Tibial artery (tissue), 4 donors: ENCODE measurements at regions not wholly inside any gene's neighbourhood (a gene's known extent, or its start where the extent isn't known, plus 50 kb on each side); places are given as distances from the start of the nearest gene placed in this dataset.

ENCODE experiments used
- DNase-seq, 2 donors: peaks; one replicate each; pipeline ENCODE4 v3.0.0-alpha.2; 2019
- H3K27ac ChIP-seq, 2 donors: fragments of 200-600 bp; sonication (generic) in 1 of 2; 1 replicate in 1 of 2; 2 replicates in 1 of 2; pipeline ENCODE4 v1.5.1; 2018 to 2019; ENCODE audit warnings: mild to moderate bottlenecking in 1 of 2
- H3K27me3 ChIP-seq, 2 donors: fragments of 200-600 bp; sonication (generic) in 1 of 2; one replicate each; pipeline versions ENCODE4 v1.5.1 to v1.6.0; 2016 to 2019
- H3K36me3 ChIP-seq, 3 donors: fragments of 200-600 bp; sonication (generic) in 2 of 3; one replicate each; pipeline ENCODE4 v1.5.1; 2016 to 2019; ENCODE audit warnings: mild to moderate bottlenecking in 2 of 3
- H3K4me1 ChIP-seq, 4 donors: fragments of 200-600 bp; sonication (generic) in 2 of 4; 1 replicate in 3 of 4; 2 replicates in 1 of 4; pipeline ENCODE4 v1.5.1; 2016 to 2019
- H3K4me3 ChIP-seq, 2 donors: fragments of 200-600 bp; sonication (generic) in 1 of 2; 1 replicate in 1 of 2; 2 replicates in 1 of 2; pipeline ENCODE4 v1.5.1; 2018 to 2019; ENCODE audit warnings: mild to moderate bottlenecking in 2 of 2
- H3K9me3 ChIP-seq, 3 donors: fragments of 200-600 bp; sonication (generic) in 1 of 3; one replicate each; pipeline ENCODE4 v1.5.1; 2016 to 2019
- intact Hi-C: fragments of 100-400 bp; cut with DNase I; formaldehyde crosslinking; loops from one replicate; pipeline ENCODE4 v1.15.0; 2023; ENCODE audit warnings: low total_unique reads
- TF ChIP-seq, protein P1 (sequence below), 2 experiments: fragments of 200-600 bp in 1 of 2; fragments of 450-650 bp in 1 of 2; IDR thresholded peaks; one replicate each; pipeline ENCODE4 v1.5.1; 2017 to 2019; ENCODE audit warnings: antibody characterized with exemption in 2 of 2, mild to moderate bottlenecking in 1 of 2, moderate library complexity in 1 of 2

DNA sequence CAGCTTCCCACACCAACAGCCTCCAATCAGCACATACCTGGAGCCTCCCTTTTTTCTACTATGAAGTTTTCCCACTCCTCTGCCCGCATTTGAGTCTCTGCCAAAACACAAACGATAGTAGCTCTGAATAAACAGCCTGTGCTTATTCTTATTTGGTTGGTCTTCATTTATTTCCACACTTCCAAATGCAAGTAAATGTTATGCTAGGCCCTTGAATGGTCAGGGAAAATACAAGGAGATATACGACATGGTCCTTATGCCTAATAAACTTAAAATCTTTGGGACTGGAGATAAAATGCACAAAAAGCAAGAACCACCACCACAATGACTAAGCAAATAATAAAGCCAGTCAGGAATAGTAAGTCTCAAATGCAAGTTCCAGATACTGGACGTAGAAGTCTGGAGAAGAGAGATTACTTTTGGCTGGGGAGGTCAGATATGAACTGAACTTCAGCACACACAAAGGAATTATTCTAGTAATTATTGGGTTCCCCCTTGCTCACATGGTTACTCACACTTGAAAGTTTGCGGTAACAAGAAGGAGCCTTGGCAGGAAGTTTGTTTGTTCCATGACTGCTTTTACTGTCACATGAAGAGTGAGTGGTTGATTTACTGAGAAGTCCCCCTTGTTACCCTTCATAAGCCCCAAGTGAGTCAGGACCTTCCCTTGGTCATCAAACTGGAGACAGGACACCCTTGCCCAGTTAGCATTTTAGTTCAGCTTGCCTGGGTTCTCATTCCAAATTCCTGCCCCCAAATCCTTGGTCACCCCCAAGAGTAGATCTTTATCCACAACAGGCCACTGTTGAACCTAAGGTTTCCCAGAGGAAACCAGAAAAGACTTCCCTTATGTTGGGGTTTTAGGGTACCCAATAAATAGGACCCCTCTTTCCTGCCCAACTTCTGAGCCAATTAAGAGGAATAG is 511.2 kb upstream of the JARID2 start:
- no peaks in the 10 kb centered on the region for H3K4me1 ChIP-seq
- H3K36me3 ChIP-seq = no peaks in the 10 kb centered on the region
- TF ChIP-seq, protein P1, sequence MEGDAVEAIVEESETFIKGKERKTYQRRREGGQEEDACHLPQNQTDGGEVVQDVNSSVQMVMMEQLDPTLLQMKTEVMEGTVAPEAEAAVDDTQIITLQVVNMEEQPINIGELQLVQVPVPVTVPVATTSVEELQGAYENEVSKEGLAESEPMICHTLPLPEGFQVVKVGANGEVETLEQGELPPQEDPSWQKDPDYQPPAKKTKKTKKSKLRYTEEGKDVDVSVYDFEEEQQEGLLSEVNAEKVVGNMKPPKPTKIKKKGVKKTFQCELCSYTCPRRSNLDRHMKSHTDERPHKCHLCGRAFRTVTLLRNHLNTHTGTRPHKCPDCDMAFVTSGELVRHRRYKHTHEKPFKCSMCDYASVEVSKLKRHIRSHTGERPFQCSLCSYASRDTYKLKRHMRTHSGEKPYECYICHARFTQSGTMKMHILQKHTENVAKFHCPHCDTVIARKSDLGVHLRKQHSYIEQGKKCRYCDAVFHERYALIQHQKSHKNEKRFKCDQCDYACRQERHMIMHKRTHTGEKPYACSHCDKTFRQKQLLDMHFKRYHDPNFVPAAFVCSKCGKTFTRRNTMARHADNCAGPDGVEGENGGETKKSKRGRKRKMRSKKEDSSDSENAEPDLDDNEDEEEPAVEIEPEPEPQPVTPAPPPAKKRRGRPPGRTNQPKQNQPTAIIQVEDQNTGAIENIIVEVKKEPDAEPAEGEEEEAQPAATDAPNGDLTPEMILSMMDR (IDR thresholded peaks at IDR 0.05) = no peak
- intact Hi-C loops = no loop called here
- no peaks in the 10 kb centered on the region for H3K27me3 ChIP-seq
- no peaks in the 10 kb centered on the region for H3K9me3 ChIP-seq
- H3K27ac ChIP-seq = no peak overlapping the region
- no peak overlapping the region for H3K4me3 ChIP-seq
- no peak for DNase-seq

DNA sequence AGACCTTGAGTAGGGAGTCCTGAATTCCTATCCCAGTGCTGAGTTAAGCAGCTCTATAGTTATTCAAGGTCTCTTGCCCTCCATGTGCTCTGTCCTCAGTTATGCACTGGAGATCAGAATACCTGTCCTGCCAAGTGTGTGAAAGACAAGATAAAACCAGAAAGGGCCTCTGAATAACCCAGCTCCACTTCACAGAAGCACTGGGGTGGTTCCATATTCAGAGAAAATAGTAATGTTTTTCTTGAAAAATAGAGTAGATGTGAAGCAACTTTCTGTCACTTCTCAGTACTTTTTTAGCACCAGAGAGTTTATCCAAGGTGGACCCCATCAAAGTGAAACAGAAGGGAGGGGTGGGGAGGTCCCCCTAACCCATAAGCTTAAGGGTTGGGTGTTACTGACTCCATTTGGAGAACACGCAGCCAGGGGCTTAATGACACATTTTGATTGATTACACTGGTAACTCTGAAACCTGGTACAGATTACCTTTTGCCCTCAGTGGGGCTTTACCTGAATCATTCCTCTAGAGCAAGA is 509.8 kb upstream of the JARID2 start:
- no peak for DNase-seq
- TF ChIP-seq, protein P1 (IDR thresholded peaks at IDR 0.05) = no peak
- Histone ChIP-seq H3K9me3 (no peaks in the 10 kb centered on the region), H3K4me3 (no peak overlapping the region), H3K27me3 (no peaks in the 10 kb centered on the region), H3K4me1 (no peaks in the 10 kb centered on the region), H3K36me3 (no peaks in the 10 kb centered on the region), H3K27ac (no peak overlapping the region)
- intact Hi-C loops = no loop called here

DNA sequence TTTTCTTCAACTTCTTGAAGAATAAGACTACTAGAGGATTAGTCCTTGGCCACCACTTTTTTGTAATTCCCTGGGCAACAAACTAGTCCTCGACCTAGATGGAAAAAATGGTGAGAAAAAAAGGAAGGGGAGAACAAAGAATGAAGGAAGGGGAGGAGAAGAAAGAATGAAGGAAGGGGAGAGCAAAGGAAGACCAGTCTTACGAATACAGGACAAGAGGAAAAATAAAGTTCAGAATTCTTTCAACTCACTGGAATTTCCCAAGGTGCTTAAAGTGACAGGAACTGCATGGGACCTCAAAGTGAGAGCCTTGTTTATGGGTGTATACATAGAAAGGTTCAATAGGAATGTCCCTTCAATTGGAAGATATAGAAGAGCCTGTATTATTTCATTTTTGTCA is 509.3 kb upstream of the JARID2 start:
- Histone ChIP-seq H3K9me3 (no peaks in the 10 kb centered on the region), H3K36me3 (no peaks in the 10 kb centered on the region), H3K27ac (no peak overlapping the region), H3K27me3 (no peaks in the 10 kb centered on the region), H3K4me3 (no peak overlapping the region), H3K4me1 (no peaks in the 10 kb centered on the region)
- TF ChIP-seq, protein P1 (IDR thresholded peaks at IDR 0.05) = no peak
- DNase-seq = no peak
- intact Hi-C loops = no loop called here

DNA sequence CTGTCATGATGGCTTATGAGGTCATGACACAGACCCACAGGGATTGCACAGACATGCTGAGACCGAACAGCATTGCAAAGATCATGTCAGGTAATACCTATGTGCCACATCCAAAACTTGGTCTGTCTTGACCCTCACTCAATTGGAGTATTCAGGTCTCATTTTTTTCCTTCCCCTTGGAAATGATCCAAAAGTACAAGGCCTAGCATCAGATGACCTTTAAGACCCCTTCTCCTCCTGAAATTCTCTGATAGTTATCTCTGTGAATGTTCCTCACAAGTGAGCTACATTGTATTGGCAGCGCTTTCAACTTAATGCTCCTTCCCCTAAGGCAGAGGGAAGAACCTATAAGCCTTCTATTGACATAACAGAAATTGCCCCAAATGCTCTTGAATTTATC is 507.4 kb upstream of the JARID2 start:
- no peaks in the 10 kb centered on the region for H3K36me3 ChIP-seq
- H3K4me3 ChIP-seq = no peak overlapping the region
- no peak for DNase-seq
- TF ChIP-seq, protein P1 (IDR thresholded peaks at IDR 0.05) = no peak
- no peak overlapping the region for H3K27ac ChIP-seq
- intact Hi-C loops = no loop called here
- H3K27me3 ChIP-seq = no peaks in the 10 kb centered on the region
- H3K9me3 ChIP-seq = no peaks in the 10 kb centered on the region
- H3K4me1 ChIP-seq = peaks cover 0 to 4% (median 0%) of the 10 kb centered on the region in 4 donors

DNA sequence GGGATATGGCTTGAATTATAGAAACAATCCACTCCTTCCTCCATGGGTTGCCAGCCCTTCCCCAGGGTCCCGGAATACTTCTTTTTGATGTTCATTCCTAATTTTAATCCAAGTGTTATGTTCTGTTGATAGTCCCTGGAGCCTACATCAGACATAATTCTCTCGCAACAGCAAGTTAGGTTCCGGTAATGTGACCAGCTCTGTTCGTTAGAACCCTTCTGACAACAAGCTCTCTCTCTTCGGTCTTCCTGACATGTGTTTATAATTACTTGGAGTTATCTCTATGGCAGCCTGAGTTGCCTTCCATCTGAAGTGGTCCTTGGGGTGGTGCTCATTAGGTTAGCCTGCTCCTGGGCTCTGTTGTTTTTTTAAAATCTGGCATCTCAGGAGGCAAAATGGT is 506.9 kb upstream of the JARID2 start:
- H3K36me3 ChIP-seq = no peaks in the 10 kb centered on the region
- H3K27ac ChIP-seq = no peak overlapping the region
- TF ChIP-seq, protein P1 (IDR thresholded peaks at IDR 0.05) = no peak
- H3K4me1 ChIP-seq = peaks cover 0 to 9% (median 0%) of the 10 kb centered on the region in 4 donors
- intact Hi-C loops = no loop called here
- no peak for DNase-seq
- H3K9me3 ChIP-seq = no peaks in the 10 kb centered on the region
- no peaks in the 10 kb centered on the region for H3K27me3 ChIP-seq
- no peak overlapping the region for H3K4me3 ChIP-seq
